NCI-H1694 treated with DMSO at 0.1 percent for 48 hours (cell line): ENCODE measurements at regions not wholly inside any gene's neighbourhood (a gene's known extent, or its start where the extent isn't known, plus 50 kb on each side); places are given as distances from the start of the nearest gene placed in this dataset.

Experiments used
- DNase-seq: peaks from one replicate; lab custom pipeline; 2025; lab: John Stamatoyannopoulos, UW

DNA sequence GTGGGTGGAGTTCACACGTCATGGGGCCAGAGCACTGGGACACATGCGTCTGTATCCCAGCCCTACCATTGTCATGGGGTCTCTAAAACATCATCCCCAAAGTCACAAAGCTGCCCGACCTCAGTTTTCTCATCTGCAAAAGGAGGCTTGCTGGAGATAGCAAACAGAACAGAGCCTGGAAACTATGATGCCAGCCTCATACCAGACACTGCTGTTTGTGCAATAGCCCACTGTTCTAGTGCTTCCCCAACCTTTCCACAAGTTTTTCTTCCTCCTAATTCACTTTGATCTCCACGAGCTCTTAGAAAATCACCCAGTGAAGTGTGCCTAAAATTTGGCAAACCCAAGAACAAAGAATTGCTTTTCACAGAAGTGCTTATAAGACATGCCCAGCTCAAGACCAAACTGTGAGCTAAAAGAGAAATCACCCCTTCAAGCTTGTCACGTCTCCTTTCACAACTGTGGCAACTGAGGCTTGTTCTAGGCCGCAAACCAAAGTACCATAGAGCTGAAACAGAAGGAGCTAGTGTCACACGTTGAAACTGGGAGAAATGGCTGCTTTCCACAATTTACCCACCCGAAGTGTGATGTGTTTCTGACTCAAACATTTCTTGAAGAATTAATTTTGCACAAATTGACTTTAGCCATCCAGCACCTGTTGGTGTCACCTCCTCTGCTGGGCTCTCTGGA lies 162.7 kb upstream of the ID2 start:
- no peak for DNase-seq

DNA sequence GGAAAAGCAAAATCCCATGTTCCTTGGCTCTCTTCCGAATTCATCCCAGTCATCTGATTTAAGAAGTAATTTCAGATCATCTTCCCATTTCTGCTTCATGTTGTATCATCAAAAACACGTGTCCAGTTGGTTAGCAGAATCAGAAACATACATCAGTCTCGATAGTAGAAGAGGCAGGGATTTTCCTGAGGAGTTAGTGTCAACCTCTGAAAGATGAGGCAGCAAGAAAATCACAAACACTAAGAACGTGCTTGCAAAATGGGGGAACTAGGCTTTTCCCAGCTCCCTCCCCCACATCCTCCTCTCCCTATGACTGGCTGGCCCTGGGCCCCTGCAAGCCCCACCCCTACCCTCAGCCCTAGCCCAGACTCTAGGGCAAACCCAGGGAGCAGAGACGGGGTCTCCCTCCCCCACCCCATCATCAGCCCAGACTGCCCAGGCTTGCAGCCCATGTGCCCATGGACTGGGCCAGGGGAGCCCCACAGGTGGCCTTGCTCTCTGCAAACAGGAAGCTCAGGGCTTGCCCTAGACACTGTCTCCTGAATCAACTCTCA lies 161.0 kb upstream of the ID2 start:
- DNase-seq = no peak

DNA sequence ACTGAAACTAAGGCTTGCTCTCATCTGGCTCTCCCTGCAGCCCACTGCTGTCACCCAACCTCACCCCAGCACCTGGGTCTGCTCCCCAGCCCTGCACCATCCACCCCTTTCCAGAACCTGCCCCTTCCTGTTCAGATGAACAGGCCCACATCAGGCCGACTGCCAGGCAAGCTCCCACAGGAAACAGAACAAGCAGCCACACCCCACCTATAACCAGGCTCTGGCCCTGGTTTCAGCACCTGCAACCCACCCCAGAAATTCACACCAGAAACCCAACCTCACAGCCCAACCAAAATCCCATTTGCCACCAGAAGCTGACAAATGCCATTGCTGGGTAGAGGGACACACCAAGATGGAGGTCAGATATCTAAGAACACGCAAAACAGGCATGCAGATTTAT lies 159.2 kb upstream of the ID2 start:
- DNase-seq = no peak

DNA sequence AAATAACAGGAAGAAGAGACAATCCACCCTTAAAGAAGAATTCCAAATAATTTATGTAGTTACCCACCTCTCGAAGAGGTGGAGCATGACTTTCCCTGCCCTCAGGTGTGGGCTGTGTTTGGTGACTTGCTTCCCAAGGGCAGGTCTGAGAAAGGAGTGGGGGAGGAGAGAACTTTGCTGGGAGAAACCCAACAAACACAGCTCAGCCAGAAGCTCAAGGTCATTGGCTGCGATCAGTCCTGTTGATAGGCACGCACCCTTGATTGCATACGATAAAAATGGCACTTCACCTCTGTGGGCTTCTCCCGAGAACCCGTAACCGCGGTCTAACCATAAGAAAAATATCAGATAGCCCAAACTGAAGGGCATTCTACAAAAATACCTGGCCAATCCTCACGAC lies 157.5 kb upstream of the ID2 start:
- no peak for DNase-seq

DNA sequence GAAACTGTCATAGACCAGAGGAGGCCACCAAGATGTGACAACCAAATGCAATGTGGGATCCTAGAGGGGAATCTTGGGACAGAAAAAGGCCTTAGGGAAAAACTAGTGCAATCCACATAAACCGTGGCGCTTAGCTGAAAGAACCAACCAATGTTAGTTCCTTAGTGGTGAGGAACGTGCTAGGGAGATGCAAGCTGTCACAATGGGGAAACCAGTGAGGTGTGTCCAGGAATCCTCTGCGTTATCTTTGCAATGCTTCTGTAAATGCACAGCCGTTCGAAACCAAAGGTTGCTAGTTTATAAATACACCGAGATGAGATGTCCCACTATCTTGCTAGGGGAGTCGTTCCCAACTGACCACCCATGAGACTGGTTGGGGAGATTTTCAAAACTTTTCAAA lies 157.0 kb upstream of the ID2 start:
- DNase-seq = no peak

DNA sequence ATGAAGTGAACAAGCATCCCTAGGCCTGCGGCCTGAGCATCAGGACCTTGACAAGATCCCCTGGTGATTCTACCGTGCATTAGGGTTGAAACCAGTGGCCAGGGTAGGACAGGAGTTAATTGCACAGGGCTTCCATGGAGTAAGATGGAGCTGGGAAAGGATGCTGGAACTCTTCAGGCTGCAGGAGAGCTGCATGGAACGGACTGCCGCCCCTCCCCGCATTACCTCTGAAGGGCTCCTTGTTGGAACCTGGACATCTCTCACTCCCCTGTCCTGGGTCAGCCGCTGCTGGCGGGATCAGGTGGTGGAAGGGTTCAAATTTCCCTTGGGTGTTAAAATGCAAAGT lies 156.6 kb upstream of the ID2 start:
- no peak for DNase-seq

DNA sequence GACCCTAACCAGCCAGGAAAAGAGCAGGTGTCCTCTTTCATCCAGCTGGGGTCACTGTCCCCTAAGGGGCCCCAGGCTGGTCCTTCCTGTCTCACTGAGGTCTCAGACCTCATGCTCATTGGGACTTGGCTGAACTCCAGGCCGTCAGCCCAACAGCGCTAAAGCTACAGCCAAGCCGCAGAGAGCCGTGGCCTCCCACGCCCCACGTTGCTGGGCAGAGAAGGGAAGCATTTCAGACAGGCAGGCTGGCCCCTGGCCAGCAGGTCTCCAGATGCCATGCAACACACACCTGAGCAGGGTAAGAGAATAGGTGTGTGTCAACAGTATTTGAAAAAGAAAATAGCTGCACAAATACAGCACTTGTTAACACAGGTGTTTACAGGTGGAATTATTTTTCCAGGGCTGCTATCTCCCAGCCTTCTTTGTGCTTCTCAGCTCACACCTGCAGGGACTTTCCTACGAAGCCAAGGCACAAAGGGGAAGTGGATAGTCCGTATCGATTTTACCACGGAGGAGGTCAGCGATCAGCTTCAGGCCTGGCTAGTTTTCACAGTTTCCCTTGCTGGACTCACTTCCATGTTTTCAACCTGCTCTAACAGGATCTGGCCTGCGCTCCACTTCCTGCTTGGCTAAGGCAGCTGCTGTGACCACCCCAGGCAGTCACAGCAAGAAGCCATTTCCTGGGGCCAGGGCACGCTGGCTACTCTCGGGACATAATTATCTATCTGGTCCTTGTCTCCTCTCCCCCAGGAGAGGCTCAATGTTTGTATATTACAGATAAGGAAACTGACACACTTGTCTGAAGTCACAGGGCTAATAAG lies 156.1 kb upstream of the ID2 start:
- no peak for DNase-seq

DNA sequence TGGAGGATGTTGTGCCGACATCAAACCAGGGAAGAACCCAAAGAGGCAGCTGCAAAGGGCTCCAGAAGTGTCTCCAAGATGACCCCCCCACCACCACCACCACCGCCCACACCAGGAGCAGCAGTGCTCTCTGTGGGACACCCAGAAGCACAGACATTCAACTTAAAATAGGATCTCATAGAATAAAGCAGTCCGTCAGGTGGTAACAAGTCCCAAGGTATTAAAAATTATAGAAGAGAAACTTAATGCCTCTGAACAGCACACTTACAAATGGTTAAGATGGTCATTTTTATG lies 155.5 kb upstream of the ID2 start:
- no peak for DNase-seq

DNA sequence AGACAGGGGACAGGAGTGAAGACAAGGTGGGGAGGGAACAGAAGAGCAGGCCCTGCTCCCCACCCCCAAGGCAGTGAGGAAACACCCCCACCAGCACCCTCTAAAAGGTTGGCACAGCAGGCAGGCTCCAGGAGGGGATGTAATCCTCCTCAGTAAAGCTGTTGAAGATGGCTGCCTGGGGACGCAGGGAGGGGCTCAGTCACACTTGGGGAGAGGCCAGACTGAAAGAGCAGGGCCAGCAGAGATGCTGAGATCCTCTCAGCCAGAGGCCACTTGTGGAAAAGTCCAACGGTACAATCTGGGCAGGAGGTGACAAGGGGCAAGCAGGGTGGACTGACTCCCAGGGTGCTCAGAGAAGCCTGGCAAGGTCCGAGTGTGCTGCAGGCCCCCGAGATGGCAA lies 154.8 kb upstream of the ID2 start:
- DNase-seq = no peak

DNA sequence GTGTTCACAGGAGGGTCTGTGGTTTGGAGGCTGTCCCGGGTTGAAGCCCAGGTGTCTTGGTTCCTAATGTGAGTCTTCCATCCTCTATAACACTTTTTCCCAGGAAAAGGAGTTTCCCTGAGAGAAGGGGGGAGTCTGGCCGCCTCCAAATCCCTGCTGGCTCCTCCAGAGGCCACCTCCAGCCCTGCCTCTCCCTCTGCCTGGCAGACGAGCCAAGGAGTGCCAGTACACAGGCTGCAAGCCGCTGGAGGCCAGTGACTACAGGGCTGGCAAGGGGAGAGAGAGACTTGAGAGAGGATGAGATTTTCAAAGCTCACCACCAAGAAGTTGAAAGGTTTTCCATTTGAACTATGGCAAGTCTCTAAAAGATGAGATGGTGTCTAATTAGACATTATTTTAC lies 154.2 kb upstream of the ID2 start:
- no peak for DNase-seq

DNA sequence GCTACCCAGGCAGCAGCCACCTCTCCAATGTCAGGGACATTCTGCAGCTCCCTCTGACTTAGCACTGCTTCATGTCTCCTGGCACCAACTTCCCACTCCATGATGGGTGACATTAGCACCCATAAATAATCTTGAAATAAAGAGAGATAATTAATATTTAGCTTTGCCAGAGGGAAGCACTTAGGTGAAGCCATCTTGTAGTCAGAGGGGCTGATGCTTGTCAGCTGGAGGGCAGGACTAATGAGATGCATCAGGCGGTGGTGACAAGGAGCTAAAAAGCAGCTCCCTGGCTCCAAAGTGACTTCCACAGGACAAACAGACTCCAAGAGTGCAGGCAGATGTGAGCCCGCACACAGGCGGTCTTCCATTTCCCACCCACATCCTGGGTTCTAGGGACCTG lies 153.0 kb upstream of the ID2 start:
- DNase-seq = no peak

DNA sequence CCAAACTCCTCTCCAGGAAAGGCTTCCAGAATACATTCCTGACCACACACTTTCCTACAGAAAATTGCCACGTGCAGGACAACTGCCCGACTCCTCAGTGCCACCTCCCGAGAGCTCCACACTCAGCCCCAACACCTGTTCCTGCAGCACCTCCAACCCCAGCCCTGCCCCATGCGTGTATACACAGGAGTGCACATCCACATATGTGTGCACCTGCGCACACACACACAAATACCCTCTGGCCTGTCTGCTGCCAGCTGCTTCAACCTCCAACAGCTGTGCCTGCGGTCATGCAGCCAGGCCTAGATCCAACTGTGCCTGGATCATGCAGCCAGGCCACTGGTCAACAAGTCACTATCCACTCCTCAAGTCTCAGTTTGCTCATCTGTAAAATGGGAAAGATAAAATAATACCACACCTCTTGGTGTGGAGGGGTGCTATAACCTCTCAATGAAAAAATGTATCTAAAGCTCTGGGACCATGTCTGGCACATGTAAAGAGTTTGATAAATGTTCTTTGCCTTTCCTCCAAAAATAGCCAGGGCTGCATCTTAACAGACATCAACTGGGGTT lies 152.1 kb upstream of the ID2 start:
- no peak for DNase-seq

DNA sequence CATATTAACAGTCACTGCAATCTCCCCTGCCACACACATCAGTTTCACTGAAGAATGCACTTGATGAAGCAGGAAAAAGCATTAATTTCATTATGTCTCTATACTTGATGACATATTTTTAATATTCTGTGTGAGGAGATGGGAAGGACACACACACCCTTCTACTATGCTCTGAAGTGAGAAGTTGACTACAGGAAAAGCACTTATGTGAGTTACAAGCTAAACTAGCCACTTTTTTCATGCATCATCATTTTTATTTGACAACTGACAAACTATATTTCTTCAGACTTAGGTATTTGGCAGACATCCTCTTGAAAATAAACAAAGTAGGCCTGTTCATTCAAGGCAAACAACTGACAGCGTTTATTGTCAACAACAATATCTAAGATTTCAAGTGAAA lies 150.4 kb upstream of the ID2 start:
- no peak for DNase-seq

DNA sequence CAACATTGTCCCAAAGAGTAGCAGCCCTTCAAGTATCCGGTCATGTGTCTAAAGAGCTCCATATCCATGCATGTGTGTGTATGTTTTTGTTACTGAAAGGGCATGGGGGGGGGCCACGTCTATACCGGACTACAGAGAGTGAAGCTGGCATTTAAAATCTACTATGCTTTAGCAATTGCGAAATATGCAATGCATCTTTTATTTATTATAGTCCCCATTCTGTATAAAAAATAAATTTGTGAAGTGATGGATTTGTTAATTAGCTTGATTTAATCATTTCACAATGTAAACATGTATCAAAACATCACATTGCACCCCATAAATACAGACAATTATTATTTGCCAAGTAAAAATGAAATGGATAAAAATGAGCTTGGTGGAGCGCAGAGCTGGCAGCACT lies 149.4 kb upstream of the ID2 start:
- no peak for DNase-seq

DNA sequence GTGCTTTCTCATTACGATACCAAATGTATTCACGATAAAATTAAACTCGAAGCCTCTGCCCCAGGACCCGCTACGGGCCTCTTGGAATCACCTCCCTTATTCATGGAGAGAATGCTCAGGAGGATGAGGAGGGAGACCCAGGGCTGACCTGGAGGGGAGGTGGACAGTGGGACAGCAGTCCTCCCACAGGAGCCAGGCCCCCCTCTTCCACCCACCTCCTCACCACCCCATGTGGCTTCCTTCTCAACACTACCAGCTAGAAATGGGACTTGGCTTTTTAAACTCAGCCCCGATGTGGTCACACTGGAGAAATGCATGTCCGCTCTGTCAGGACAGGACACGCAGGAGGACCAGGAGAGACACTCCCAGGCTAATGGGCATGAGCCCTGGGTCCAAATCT lies 147.9 kb upstream of the ID2 start:
- DNase-seq = no peak

DNA sequence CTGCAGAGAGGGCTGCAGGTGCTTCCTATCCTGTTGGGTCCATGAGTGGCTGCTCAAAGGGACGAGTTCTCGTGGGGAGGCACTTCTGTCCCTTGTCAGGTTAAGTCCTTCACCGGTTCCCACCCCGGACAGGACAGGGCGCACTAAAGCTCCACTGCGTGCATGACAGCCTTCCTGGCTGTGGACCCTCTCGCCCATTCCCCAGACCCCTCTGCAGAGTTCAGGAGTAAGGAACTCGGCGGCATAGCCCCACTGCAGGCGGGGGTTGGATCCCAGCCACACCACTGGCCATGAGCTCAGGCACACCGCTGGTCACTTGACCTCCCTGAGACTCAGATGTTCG lies 147.5 kb upstream of the ID2 start:
- DNase-seq = no peak

DNA sequence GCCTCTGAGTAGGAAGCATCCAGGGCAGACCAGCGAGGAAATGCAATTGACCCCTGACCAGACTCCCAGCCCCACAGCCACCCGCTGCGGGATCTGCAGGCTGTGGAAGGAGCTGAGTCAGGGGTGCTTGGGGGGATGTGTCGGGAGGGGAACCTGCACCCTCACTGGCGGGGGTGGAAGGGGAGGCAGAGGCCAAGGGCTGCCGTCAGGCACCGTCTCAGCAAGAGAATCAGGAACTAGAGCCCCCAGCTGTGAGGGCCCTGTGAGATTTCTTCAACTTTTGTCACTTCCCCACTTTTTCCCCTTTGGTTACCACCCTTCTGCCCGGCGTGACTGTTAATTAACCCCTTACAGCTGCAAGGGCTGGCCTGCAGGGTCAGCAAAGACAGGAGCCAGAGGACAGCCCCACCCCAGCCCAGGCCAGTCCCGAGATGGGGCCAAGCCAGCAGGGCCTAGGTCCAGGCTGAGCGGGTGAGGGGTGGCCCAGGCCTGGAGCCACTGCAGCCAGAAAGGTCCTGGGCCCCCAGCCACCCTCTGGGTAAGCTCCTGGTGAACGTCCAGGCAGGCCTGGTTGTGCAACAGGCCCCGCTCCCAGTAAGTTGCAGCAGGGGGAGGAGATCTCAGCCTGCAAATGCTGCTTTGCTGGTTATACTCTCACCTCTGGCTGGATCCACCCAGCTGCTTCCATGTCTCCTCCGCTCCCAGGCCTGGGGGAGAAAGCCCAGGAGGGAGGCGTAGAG lies 147.0 kb upstream of the ID2 start:
- no peak for DNase-seq

DNA sequence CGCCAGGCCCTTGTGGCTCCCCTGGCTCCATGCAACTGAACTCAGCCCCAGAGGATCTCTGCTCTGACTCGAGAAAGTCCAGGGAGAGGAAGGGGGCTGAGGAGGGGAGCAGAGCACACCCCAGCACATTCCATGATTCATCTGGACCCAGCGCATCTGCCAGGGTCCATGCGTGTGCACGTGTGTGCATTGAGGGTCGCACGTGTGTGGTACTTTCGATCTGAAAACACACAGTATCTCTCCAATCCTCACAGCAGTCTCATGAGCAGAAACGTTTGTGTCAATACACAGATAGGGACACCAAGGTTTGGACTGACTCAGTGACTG lies 146.4 kb upstream of the ID2 start:
- DNase-seq = no peak

DNA sequence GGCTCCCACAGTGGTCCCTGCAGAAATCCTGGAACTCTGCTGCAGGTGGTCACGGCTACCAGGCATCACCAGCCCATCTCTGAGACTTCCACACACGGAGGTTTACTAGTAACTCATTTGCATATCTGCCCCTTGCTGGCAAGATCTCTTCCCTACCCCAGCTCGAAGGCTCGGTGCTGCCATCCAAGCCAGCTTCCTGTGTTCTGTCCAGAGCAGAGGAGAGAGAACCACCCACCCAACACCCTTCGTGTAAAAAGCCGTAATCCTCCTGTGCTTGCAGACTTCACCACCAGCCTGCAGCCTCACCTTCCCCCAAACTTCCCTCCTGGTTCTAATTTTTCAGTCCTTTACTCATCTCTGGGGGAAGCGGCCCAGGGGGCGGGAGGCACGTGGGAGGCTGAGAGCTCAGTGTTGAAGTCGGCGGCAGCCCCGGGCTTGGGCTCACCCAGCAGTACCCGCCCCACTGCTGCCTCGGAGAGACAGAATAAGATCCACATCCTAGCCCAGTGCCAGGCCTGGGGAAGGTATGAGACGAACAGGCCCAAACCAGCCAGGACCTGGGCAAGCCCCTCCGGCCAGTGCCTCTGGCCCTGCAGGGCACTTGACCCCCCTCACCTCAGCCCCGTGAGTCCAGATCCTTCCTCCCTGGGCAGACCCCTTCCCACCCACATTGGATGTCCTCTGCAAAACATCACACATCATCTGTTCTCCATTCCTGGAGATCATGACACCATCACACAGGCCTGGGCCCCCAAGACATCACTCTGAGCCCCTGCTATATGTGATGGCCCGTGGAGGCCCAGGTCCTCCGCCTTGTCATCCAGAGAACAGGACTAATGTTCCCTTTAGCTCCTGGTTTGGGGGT lies 145.8 kb upstream of the ID2 start:
- no peak for DNase-seq

DNA sequence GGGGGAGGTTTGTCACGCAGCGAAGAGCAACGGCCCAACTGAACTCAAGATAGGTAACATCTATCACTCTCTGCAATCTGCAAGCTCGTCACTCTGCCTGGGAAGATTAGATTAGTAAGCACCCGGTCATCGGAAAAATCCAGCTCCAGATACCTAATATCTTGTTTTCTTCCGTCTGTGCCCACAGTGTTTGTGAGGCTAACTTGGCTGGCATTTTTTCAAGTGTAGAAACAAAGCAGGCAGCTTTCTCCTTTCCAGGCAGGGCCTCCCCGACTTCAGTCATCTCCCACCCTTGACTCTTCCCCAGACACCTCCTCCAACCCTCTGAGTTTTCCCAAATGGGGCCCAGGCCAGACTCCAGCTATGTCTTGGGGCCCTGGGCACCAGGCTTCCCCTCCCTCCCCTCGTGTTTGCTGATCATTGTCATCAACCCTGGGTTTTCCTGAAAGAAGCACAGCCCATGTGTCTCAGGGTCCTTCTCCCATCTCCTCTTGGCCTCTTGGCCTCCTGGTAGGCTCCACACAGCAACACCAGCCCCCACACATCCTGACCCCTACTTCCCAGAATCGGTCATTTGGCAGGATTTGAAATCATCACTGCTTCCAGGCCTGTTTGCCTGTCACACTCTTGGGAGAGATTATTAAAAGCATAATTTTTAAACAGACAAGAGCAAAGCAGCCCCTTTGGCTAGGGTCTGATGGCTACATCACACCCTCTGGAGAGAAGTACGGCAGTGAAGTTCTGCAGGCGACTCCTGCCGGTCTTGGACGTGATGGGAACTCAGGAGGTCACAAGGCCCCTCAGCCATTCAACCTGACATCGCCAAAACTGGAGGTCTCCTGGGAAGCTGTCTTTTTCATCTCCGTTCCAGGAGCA lies 144.9 kb upstream of the ID2 start:
- no peak for DNase-seq

DNA sequence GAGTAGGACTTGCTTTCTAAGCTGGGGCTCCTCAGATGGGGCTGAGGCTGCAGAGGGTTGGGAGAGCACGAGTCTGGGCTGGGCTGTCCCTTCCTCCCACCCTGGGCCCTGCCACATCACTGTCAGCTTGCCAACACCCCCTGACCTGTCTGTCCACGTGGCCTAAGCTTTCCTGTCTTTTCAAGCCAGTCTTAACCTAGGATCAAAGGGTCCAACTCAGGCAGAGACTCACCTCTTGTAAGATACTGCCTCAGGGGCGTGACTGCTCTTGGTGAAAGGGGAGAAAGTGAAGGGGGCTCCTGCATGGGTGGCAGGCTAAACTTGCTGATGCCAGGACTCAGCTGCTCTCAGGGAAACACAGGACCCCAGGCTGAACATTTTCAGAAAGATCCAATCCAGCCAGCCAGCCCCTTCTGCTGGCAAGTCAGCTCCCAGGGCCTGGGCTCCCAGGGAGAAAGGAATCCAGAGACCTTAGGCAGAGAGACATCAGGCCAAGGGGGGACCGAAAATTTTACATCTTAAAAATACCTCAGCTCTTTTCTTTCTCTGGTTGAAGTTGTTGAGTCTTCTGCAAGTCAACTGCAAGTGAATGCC lies 144.2 kb upstream of the ID2 start:
- no peak for DNase-seq
